ENCODE measurements at regions not wholly inside any gene's neighbourhood (a gene's known extent, or its start where the extent isn't known, plus 50 kb on each side); places are given as distances from the start of the nearest gene placed in this dataset.

DNA sequence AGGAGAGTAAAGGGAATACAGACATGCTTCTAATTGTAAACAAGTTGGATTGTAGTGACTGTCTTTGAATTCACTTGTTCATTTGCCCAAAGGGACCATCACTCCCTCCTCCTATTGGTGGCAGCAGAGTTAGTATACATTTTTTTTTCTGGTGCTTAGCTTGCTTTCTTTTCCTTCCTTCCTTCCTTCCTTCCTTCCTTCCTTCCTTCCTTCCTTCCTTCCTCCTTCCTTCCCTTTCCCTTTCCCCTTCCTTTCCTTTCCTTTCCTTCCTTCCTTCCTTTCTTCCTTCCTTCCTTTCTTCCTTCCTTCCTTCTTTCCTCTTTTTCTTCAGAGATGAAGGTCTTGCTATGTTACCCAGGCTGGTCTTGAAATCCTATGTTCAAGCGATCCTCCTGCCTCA is 94.8 kb upstream of the ATP6AP2 start:
- Histone ChIP-seq H3K27me3 (ENCODE audit: low read depth) (no peaks in the 10 kb centered on the region), H3K27ac (replicated peaks) (no peak overlapping the region), H3K9me3 (replicated peaks) (peaks cover 5% of the 10 kb centered on the region), H3K4me1 (no peaks in the 10 kb centered on the region), H3K4me3 (no peak overlapping the region), H3K36me3 (no peaks in the 10 kb centered on the region)
- TF ChIP-seq, protein P1, sequence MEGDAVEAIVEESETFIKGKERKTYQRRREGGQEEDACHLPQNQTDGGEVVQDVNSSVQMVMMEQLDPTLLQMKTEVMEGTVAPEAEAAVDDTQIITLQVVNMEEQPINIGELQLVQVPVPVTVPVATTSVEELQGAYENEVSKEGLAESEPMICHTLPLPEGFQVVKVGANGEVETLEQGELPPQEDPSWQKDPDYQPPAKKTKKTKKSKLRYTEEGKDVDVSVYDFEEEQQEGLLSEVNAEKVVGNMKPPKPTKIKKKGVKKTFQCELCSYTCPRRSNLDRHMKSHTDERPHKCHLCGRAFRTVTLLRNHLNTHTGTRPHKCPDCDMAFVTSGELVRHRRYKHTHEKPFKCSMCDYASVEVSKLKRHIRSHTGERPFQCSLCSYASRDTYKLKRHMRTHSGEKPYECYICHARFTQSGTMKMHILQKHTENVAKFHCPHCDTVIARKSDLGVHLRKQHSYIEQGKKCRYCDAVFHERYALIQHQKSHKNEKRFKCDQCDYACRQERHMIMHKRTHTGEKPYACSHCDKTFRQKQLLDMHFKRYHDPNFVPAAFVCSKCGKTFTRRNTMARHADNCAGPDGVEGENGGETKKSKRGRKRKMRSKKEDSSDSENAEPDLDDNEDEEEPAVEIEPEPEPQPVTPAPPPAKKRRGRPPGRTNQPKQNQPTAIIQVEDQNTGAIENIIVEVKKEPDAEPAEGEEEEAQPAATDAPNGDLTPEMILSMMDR (IDR thresholded peaks at IDR 0.05; ENCODE audit: borderline replicate concordance), result no peak
- no peak for DNase-seq
- intact Hi-C loops (cut with micrococcal nuclease), result no loop called here

DNA sequence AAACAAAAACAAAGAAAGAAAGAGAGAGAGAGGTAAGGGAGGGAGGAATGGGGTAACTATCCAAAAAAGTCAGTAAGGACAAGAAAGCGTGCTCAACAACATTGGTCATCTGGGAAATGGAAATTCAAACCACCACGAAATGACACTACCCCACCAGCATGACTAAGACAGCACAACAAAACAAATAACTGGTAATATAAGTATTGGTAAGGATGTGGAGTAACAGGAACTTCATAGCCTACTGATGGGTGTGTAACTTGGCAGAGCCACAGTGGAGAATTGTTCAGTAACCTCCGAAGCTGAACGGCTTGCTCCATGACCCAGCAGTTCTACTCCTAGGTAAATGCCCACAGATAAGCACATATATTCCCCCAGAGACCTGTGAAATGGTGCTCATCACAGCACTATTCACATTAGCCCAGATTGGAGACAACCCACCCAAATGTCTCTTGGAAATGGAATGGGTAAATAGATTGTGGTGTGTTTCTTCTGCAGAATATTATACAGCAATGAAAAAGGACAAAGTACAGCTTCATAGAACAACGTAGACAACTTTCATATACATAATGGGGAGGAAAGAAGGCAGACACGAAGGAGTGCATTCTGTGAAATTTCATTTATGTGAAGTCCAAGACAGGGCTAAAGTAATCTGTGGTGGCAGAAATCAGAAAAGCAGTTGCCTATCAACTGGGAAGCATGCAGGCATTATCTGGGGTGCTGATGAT is 95.5 kb upstream of the ATP6AP2 start:
- H3K9me3 ChIP-seq (replicated peaks), result peaks cover 5% of the 10 kb centered on the region
- TF ChIP-seq, protein P1 (IDR thresholded peaks at IDR 0.05; ENCODE audit: borderline replicate concordance), result no peak
- intact Hi-C loops (cut with micrococcal nuclease), result no loop called here
- H3K27ac ChIP-seq (replicated peaks), result no peak overlapping the region
- no peaks in the 10 kb centered on the region for H3K4me1 ChIP-seq
- H3K36me3 ChIP-seq, result no peaks in the 10 kb centered on the region
- H3K27me3 ChIP-seq (ENCODE audit: low read depth), result no peaks in the 10 kb centered on the region
- no peak for DNase-seq
- H3K4me3 ChIP-seq, result no peak overlapping the region

- H3K27ac ChIP-seq (replicated peaks), result no peak overlapping the region
- DNase-seq, result no peak
- no peak overlapping the region for H3K4me3 ChIP-seq
- intact Hi-C loops (cut with micrococcal nuclease), result no loop called here
- no peaks in the 10 kb centered on the region for H3K27me3 ChIP-seq (ENCODE audit: low read depth)
- H3K9me3 ChIP-seq (replicated peaks), result peaks cover 5% of the 10 kb centered on the region
- TF ChIP-seq, protein P1 (IDR thresholded peaks at IDR 0.05; ENCODE audit: borderline replicate concordance), result no peak
- H3K4me1 ChIP-seq, result no peaks in the 10 kb centered on the region
- no peaks in the 10 kb centered on the region for H3K36me3 ChIP-seq
These were observed 96.2 kb upstream of the ATP6AP2 start for GRCh38 chrX:40484408-40485091.

GRCh38 chrX:40483502-40483901 is 97.3 kb upstream of the ATP6AP2 start:
- Histone ChIP-seq H3K9me3 (replicated peaks) (peaks cover 5% of the 10 kb centered on the region), H3K27ac (replicated peaks) (no peak overlapping the region), H3K4me3 (no peak overlapping the region), H3K36me3 (no peaks in the 10 kb centered on the region), H3K4me1 (no peaks in the 10 kb centered on the region), H3K27me3 (ENCODE audit: low read depth) (no peaks in the 10 kb centered on the region)
- TF ChIP-seq, protein P1 (IDR thresholded peaks at IDR 0.05; ENCODE audit: borderline replicate concordance), result no peak
- no peak for DNase-seq
- intact Hi-C loops (cut with micrococcal nuclease), result no loop called here

- Histone ChIP-seq H3K27ac (replicated peaks) (no peak overlapping the region), H3K4me3 (no peak overlapping the region), H3K4me1 (no peaks in the 10 kb centered on the region), H3K27me3 (ENCODE audit: low read depth) (no peaks in the 10 kb centered on the region), H3K36me3 (no peaks in the 10 kb centered on the region), H3K9me3 (replicated peaks) (no peaks in the 10 kb centered on the region)
- no peak for DNase-seq
- intact Hi-C loops (cut with micrococcal nuclease), result no loop called here
- TF ChIP-seq, protein P1 (IDR thresholded peaks at IDR 0.05; ENCODE audit: borderline replicate concordance), result no peak
These were observed 100.9 kb upstream of the ATP6AP2 start for GRCh38 chrX:40479777-40480318.

Data from left ventricle myocardium inferior (tissue), 1 donor.